ENCODE measurements at regions not wholly inside any gene's neighbourhood (a gene's known extent, or its start where the extent isn't known, plus 50 kb on each side); places are given as distances from the start of the nearest gene placed in this dataset.

DNA sequence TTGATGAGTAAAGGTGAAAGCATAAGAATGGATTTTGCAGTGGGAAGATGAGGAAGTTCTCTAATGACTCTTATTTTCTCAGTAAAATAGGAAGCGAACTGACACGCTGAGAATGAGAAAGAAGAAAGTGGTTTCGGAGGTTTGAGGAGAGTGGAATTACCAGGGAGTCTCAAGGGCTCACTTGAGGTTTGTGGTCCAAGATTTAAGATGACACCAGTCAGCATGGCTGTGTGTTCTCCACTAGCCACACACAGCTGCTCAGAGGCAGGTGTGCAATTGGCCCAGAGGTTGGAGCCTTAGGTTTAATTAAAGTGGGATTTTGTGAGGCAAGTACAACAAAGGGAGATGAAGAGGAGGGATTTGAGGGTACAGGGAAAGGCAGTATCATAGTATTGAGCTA is 99.6 kb upstream of the NBEA start:
- no peak overlapping the region for H2BK120ac ChIP-seq (ENCODE audit: low read depth, low read length, poor library complexity, severe bottlenecking)
- no peaks in the 10 kb centered on the region for H3K27me3 ChIP-seq (ENCODE audit: insufficient read depth, low read length)
- no peak overlapping the region for H3K18ac ChIP-seq (ENCODE audit: insufficient read length, low read depth, low read length)
- H4K5ac ChIP-seq (ENCODE audit: insufficient read length, low read depth, low read length), result no peak overlapping the region
- no peak overlapping the region for H3K4ac ChIP-seq (ENCODE audit: low read depth, low read length)
- no peak overlapping the region for H3K27ac ChIP-seq (ENCODE audit: insufficient read length, low read depth, low read length)
- no peak overlapping the region for H3K56ac ChIP-seq (ENCODE audit: insufficient read length, low read depth, low read length)
- H3K9me3 ChIP-seq (ENCODE audit: control insufficient read depth, low read depth, low read length), result no peaks in the 10 kb centered on the region
- no peak overlapping the region for H3K4me2 ChIP-seq (ENCODE audit: insufficient read depth, insufficient read length, low read length)
- H3K27me3 Mint-ChIP-seq (ENCODE audit: low read depth), result no peaks in the 10 kb centered on the region; the same call in 1 of the 2 replicates
- H3K9ac ChIP-seq (ENCODE audit: extremely low read depth, insufficient read length, low read length), result no peak overlapping the region
- H2BK5ac ChIP-seq (ENCODE audit: insufficient read length, low read length), result no peak overlapping the region
- no peak overlapping the region for H2BK12ac ChIP-seq (ENCODE audit: insufficient read length, low read depth, low read length)
- no peak overlapping the region for H4K8ac ChIP-seq (replicated peaks; ENCODE audit: insufficient read length, low read depth, low read length)
- no peaks in the 10 kb centered on the region for H3K79me1 ChIP-seq (ENCODE audit: insufficient read depth, low read depth, low read length, poor library complexity, severe bottlenecking)
- H3K4me3 Mint-ChIP-seq, result no peak overlapping the region
- no peak for DNase-seq
- H2AFZ ChIP-seq (ENCODE audit: low read length), result no peak overlapping the region
- no peak overlapping the region for H2AK5ac ChIP-seq (ENCODE audit: insufficient read length, low read length)
- H3K27ac Mint-ChIP-seq, result no peak overlapping the region
- no peak overlapping the region for H3K14ac ChIP-seq (ENCODE audit: insufficient read depth, low read length)
- H3K4me1 Mint-ChIP-seq, result peaks cover under 1 to 4% of the 10 kb centered on the region in 2 experiments
- no peaks in the 10 kb centered on the region for H3K4me1 ChIP-seq (ENCODE audit: insufficient read depth, low read length)
- TF ChIP-seq, protein P1, sequence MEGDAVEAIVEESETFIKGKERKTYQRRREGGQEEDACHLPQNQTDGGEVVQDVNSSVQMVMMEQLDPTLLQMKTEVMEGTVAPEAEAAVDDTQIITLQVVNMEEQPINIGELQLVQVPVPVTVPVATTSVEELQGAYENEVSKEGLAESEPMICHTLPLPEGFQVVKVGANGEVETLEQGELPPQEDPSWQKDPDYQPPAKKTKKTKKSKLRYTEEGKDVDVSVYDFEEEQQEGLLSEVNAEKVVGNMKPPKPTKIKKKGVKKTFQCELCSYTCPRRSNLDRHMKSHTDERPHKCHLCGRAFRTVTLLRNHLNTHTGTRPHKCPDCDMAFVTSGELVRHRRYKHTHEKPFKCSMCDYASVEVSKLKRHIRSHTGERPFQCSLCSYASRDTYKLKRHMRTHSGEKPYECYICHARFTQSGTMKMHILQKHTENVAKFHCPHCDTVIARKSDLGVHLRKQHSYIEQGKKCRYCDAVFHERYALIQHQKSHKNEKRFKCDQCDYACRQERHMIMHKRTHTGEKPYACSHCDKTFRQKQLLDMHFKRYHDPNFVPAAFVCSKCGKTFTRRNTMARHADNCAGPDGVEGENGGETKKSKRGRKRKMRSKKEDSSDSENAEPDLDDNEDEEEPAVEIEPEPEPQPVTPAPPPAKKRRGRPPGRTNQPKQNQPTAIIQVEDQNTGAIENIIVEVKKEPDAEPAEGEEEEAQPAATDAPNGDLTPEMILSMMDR (conservative IDR thresholded peaks at IDR 0.05), result no peak
- H3K23ac ChIP-seq (ENCODE audit: insufficient read length, low read depth, low read length), result no peak overlapping the region
- no peaks in the 10 kb centered on the region for H3K36me3 Mint-ChIP-seq (ENCODE audit: insufficient read depth in 1 of 3, low read depth in 3 of 3)
- H4K91ac ChIP-seq (ENCODE audit: insufficient read length, low read depth, low read length), result no peak overlapping the region
- H3K79me2 ChIP-seq (ENCODE audit: insufficient read depth, low read length), result no peaks in the 10 kb centered on the region
- H3T11ph ChIP-seq (ENCODE audit: low read length), result no peak overlapping the region
- WGBS (ENCODE audit: extremely low coverage, insufficient read length, low lambda C conversion rate), result no CpG with 5 or more reads among the region's 3 CpGs
- H2BK15ac ChIP-seq (ENCODE audit: low read depth, low read length), result no peak overlapping the region
- H2BK20ac ChIP-seq (ENCODE audit: low read depth, low read length, poor library complexity, severe bottlenecking), result no peak overlapping the region
- H4K20me1 ChIP-seq (ENCODE audit: control insufficient read depth, insufficient read depth, insufficient read length), result no peaks in the 10 kb centered on the region
- no peaks in the 10 kb centered on the region for H3K9me3 Mint-ChIP-seq
- H3K23me2 ChIP-seq (ENCODE audit: insufficient read length, low read depth, low read length, poor library complexity, severe bottlenecking), result no peaks in the 10 kb centered on the region

All from H9 (cell line).